ENCODE measurements at regions not wholly inside any gene's neighbourhood (a gene's known extent, or its start where the extent isn't known, plus 50 kb on each side); places are given as distances from the start of the nearest gene placed in this dataset.

GRCh38 chr2:12642859-12643258 is 73.9 kb upstream of the TRIB2 start:
- peaks cover 10% of the 10 kb centered on the region for H3K9me3 Mint-ChIP-seq (ENCODE audit: insufficient read depth)
- no peak for ATAC-seq (ENCODE audit: low read depth)
- Histone ChIP-seq H3K4me1 (ENCODE audit: control insufficient read depth in 2 of 2, insufficient read depth in 2 of 2, low read length in 2 of 2) (no peaks in the 10 kb centered on the region), H3K4me3 (ENCODE audit: control extremely low read depth in 1 of 5, extremely low read depth in 1 of 5, insufficient read depth in 1 of 5, low read depth in 2 of 5, low read length in 4 of 5) (no peak overlapping the region), H3K4me2 (replicated peaks; ENCODE audit: low read depth, low read length, poor library complexity, severe bottlenecking) (no peak overlapping the region), H2AFZ (ENCODE audit: insufficient read depth, low read depth, low read length, poor library complexity, severe bottlenecking) (no peak overlapping the region), H3K36me3 (replicated peaks in 1 of 2; ENCODE audit: control extremely low read depth in 1 of 2, control insufficient read depth in 1 of 2, extremely low read depth in 1 of 2, insufficient read depth in 2 of 2, low read length in 1 of 2) (no peaks in the 10 kb centered on the region), H3K27ac (ENCODE audit: low read length in 2 of 2) (no peak overlapping the region), H4K20me1 (ENCODE audit: control insufficient read depth, insufficient read depth, low read length, poor library complexity, severe bottlenecking) (no peaks in the 10 kb centered on the region), H3K79me2 (ENCODE audit: control insufficient read depth, insufficient read depth, low read length) (no peaks in the 10 kb centered on the region), H3K9ac (ENCODE audit: low read length) (no peak overlapping the region), H3K27me3 (replicated peaks in 1 of 4; ENCODE audit: control extremely low read depth in 1 of 4, control insufficient read depth in 3 of 4, insufficient read depth in 4 of 4, low read length in 3 of 4) (peaks cover 0 to 6% (median 4%) of the 10 kb centered on the region in 4 experiments), H3K9me3 (ENCODE audit: control extremely low read depth in 1 of 3, control insufficient read depth in 2 of 3, insufficient read depth in 1 of 3, low read length in 2 of 3) (peaks cover 0 to 14% (median 12%) of the 10 kb centered on the region in 3 donors)
- peaks cover 14% of the 10 kb centered on the region for H3K27me3 Mint-ChIP-seq
- H3K4me1 Mint-ChIP-seq = no peaks in the 10 kb centered on the region
- DNase-seq = no peak
- H3K4me3 Mint-ChIP-seq = no peak overlapping the region
- CTCF ChIA-PET = no interaction called here
- 100% methylated on average over 3 of the region's 5 CpGs for WGBS (ENCODE audit: insufficient coverage)
- POLR2A ChIA-PET = no interaction called here
- TF ChIP-seq CTCF (IDR thresholded peaks at IDR 0.05) (no peak), EZH2 (IDR thresholded peaks at IDR 0.05; ENCODE audit: borderline replicate concordance, insufficient read depth, low read depth, low read length, poor library complexity, severe bottlenecking) (no peak)
- no peak overlapping the region for H3K27ac Mint-ChIP-seq
- intact Hi-C loops (cut with micrococcal nuclease) = no loop called here

GRCh38 chr2:12649602-12650400 is 66.9 kb upstream of the TRIB2 start:
- H3K27ac Mint-ChIP-seq = no peak overlapping the region
- H2AFZ ChIP-seq (ENCODE audit: insufficient read depth, low read depth, low read length, poor library complexity, severe bottlenecking) = no peak overlapping the region
- peaks cover 0 to 10% (median 8%) of the 10 kb centered on the region in 3 donors for H3K9me3 ChIP-seq (ENCODE audit: control extremely low read depth in 1 of 3, control insufficient read depth in 2 of 3, insufficient read depth in 1 of 3, low read length in 2 of 3)
- peaks cover 2% of the 10 kb centered on the region for H3K4me1 Mint-ChIP-seq
- ATAC-seq (ENCODE audit: low read depth) = no peak
- ChIA-PET CTCF (no interaction called here), POLR2A (no interaction called here)
- TF ChIP-seq CTCF (IDR thresholded peaks at IDR 0.05) = no peak
- TF ChIP-seq EZH2 (IDR thresholded peaks at IDR 0.05; ENCODE audit: borderline replicate concordance, insufficient read depth, low read depth, low read length, poor library complexity, severe bottlenecking) = no peak
- H3K36me3 ChIP-seq (replicated peaks in 1 of 2; ENCODE audit: control extremely low read depth in 1 of 2, control insufficient read depth in 1 of 2, extremely low read depth in 1 of 2, insufficient read depth in 2 of 2, low read length in 1 of 2) = no peaks in the 10 kb centered on the region
- H3K4me2 ChIP-seq (replicated peaks; ENCODE audit: low read depth, low read length, poor library complexity, severe bottlenecking) = no peak overlapping the region
- 76% methylated on average over 6 of the region's 10 CpGs for WGBS (ENCODE audit: insufficient coverage)
- H3K9me3 Mint-ChIP-seq (ENCODE audit: insufficient read depth) = peaks cover 10% of the 10 kb centered on the region
- no peaks in the 10 kb centered on the region for H3K4me1 ChIP-seq (ENCODE audit: control insufficient read depth in 2 of 2, insufficient read depth in 2 of 2, low read length in 2 of 2)
- no peaks in the 10 kb centered on the region for H3K79me2 ChIP-seq (ENCODE audit: control insufficient read depth, insufficient read depth, low read length)
- no peaks in the 10 kb centered on the region for H4K20me1 ChIP-seq (ENCODE audit: control insufficient read depth, insufficient read depth, low read length, poor library complexity, severe bottlenecking)
- H3K27me3 ChIP-seq (replicated peaks in 1 of 4; ENCODE audit: control extremely low read depth in 1 of 4, control insufficient read depth in 3 of 4, insufficient read depth in 4 of 4, low read length in 3 of 4) = peaks cover 0 to 20% (median 5%) of the 10 kb centered on the region in 4 experiments
- no peak overlapping the region for H3K4me3 ChIP-seq (ENCODE audit: control extremely low read depth in 1 of 5, extremely low read depth in 1 of 5, insufficient read depth in 1 of 5, low read depth in 2 of 5, low read length in 4 of 5)
- no peak overlapping the region for H3K27ac ChIP-seq (ENCODE audit: low read length in 2 of 2)
- no peak overlapping the region for H3K9ac ChIP-seq (ENCODE audit: low read length)
- H3K4me3 Mint-ChIP-seq = no peak overlapping the region
- intact Hi-C loops (cut with micrococcal nuclease) = no loop called here
- no peak for DNase-seq
- H3K27me3 Mint-ChIP-seq = peaks cover 29% of the 10 kb centered on the region

Measured in B cell (primary cell).